Effector CD4-positive, alpha-beta T cell (primary cell): ENCODE measurements at regions not wholly inside any gene's neighbourhood (a gene's known extent, or its start where the extent isn't known, plus 50 kb on each side); places are given as distances from the start of the nearest gene placed in this dataset.

Source experiments
- DNase-seq: peaks from one replicate; pipeline ENCODE4 v3.0.0-alpha.2; 2020

DNA sequence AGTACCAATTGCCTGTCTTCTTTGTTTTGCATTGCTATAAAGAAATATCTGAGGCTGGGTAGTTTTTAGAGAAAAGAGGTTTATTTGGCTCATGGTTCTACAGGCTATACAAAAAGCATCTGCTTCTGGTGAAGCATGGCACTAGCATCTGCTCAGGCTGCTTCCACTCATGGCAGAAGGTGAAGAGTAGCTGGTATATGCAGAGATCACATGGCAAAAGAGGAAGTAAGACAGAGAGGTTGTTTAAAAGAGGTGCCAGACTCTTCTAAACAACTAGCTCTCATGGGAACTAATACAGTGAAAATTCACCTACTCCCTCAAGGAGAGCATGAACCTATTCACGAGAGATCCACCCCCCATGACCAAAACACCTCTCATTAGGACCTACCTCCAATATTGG, 56.7 kb upstream of the GUCA2B start:
- DNase-seq = no peak

DNA sequence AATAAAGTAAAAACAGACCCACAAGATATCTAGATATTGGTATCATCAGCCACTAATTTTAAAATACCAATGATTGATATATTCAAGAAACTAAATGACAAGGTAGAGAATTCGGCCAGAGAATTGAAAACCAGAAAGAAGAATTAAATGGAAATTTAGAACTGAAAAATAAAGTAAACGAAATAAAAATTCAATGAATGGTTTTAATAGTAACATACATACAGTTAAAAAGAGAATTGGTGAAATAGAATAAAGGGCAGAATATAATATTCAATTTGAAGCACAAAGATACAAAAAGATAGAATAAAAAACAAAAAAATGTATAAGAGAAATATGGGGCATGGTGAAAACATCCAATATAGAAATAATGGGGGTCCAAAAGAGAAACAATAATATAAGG, 64.0 kb upstream of the GUCA2B start:
- DNase-seq = no peak

GRCh38 chr1:42086146-42086545, 67.1 kb upstream of the GUCA2B start:
- no peak for DNase-seq

- no peak for DNase-seq
Measured at GRCh38 chr1:42085596-42085995, 67.6 kb upstream of the GUCA2B start.

- DNase-seq = no peak
Measured at GRCh38 chr1:42081475-42081874, 71.7 kb upstream of the GUCA2B start.

DNA sequence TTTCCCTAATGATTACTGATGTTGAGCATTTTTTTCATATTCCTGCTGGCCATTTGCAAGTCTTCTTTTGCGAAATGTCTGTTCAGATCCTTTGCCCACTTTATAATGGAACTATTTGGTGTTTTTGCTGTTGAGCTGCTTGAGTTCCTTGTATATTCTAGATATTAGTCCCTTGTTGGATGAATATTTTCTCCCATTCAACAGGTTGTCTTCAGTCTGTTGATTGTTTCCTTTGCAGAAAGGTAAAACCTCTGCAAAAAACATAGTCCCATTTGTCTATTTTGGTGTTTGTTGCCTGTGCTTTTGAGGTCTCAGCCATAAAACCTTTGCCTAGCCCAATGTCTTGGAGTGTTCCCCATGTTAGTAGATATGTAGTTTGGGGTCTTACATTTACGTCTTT, 78.0 kb upstream of the GUCA2B start:
- DNase-seq = no peak

DNA sequence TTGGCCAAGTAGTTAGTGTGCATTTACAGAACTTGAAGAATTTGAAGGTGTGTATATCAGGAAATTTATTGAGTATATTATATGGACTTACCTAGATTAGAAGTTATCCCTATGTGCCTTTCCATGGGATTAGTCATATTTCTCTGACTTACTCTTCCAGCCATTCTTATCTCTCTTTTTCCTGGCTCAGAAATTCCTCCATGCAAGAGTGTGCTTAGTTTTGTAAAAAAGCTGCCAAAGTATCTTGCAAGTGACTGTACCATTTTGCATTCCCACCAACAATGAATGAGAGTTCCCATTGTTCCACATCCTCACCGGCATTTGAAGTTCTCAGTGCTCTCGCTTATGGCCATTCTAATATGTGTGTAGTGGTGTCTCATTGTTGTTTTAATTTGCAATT, 82.2 kb upstream of the GUCA2B start:
- no peak for DNase-seq

- DNase-seq = no peak
Measured at GRCh38 chr1:42057800-42058199, 95.4 kb upstream of the GUCA2B start.

GRCh38 chr1:42056460-42056859, 96.8 kb upstream of the GUCA2B start:
- no peak for DNase-seq

DNA sequence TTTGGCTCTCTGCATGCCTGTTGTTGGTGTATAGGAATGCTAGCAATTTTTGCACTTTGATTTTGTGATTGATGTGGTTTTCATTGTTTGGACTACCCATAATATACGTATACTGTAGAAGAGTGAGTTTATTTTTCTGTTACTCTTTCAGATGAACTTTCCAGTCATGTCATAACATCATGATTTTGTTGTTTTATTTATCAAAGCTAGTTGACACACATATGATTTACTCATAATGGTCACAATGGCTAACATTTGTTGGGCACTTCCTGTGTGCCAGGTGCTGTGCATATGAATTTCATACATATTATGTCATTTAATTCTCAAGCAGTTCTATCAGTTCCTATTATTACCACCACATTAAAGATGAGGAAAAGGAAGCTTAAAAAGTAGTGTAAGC, 98.1 kb upstream of the GUCA2B start:
- no peak for DNase-seq

DNA sequence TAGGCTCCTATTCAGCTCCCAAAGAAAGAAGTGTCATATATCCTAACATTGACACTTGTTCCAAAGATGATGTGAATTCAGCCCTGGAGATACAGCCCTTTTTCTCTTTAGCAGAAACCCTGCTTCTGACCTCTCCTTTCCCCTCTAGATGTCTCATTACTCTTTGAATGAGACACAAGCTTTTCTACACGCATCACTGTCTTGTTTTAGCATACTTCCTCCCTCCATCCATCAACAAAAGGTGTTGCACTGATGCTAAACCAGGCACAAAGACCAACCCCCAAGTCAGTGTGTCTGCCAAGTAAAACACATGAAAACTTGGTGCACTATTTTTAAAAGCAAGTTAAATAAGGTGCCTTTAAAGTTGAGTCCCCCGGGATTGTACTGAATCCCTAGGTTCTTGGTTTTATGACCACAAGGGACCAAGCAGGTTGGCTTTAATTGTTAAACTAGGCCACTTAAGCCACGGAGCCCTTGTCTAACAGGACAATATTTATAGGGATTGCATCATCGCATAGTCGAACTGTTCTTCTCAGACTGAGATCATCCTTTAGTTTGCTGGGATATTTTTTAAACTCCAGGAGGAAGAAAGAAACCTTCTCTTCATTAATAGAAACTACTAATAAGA, 101.0 kb upstream of the GUCA2B start:
- no peak for DNase-seq

DNA sequence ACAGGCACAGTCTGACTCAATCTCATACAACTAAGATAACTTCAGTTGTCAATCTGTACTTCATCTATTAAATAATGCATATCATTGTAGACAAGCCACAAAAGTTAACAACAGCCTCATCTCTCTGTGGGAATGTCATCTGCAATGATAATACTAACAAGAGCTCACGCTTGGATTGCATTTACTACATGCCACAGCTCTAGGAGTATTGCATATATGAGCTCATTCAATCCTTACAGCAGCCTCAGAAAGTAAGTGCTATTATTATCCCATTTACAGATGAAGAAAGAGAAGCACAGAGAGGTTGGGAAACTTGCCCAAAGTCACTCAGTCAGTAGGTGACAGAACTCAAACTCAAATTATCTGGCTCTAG, 105.7 kb upstream of the GUCA2B start:
- DNase-seq = no peak

DNA sequence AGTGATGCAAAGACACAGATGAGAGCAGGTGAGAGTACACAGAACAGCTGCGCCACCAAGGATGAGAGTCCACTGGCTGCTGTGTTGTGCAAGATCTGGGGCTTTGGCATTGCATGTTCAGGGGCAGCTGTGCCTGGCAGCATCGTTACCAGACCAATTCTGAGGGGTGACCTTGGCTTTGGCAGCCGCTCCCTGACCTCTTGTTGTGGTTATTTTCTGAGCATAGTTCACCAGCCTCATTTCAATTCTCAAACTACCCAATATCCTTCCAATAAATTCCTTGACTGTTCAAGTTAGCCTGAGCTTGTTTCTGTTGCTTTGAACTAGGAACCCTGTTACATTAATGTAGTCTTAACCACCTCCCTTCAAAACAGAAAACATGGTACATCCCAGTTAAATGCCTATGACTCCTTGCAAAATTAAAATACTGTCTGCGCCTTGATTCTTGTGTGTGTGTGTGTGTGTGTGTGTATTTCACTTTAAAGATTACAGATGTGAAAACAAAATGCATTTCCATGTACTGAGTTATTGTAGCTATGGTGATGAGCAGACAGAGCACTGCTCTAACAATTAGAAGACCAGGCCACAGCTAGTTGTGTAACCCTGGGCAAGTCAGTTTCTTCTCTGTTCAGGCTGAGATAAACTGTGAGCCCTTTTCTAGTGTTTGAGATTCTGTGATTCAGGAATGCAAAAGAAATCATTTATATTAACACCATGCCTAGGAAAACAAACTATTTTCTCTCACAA, 106.3 kb upstream of the GUCA2B start:
- DNase-seq = no peak

DNA sequence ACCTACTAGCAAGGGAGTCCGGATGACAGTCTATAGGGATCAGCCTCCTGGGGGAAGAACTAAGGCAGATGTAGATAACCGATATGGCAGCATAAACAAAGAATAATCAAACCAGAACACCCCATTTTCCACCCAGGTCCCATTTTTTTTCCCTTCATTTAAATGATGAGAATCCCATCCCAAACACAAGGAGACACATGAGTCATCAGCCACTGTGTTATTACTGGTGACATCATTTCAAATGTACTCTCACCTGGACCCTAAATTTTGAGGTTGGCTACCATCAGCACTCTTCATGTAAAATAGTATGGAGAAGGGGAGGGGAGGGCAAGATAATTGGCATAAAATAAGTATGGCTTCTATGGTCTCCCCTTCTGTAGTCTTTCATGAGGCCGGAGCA, 108.9 kb upstream of the GUCA2B start:
- no peak for DNase-seq

DNA sequence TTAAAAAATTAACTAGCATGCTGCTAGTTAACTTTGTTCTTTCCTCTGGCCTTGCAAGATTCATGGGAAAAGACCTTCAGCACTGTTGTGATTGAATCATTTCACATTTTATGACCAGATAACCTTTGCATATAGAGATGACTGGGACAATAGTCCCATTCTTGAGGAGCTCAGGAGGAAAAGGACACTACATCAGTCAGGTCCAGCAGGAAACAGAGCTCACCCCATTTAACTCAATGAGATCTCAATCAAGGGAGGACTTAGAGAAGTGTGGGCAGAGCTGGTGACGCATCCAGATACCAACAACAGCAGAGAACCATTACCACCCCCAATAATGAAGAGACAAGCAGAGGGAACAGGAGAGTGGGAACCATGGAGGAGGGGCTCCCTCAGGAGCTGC, 109.4 kb upstream of the GUCA2B start:
- no peak for DNase-seq

- DNase-seq = no peak
Measured at GRCh38 chr1:42043182-42043581, 110.0 kb upstream of the GUCA2B start.

GRCh38 chr1:42041031-42041430, 112.2 kb upstream of the GUCA2B start:
- DNase-seq = no peak

DNA sequence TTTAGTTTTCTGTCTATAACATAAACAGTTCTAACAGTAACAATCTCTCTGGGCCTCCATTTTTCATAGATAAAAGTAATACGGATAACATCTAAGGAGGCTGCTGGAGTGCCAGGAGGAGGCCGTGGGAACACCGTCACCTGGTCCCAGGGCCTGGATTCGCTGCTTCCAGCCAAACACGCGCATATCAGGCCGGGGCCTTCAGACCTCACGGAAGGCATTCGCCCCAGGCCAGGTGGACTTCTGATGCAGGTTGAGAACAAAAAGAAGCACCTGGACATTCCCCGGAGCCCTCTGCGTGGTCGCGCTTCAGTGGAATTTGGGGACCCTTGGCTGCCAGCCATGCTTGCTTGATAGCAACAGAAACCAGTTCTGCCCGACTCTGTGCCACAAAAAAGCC, 113.1 kb upstream of the GUCA2B start:
- DNase-seq = no peak

- DNase-seq = no peak
Measured at GRCh38 chr1:42038261-42038660, 114.9 kb upstream of the GUCA2B start.

DNA sequence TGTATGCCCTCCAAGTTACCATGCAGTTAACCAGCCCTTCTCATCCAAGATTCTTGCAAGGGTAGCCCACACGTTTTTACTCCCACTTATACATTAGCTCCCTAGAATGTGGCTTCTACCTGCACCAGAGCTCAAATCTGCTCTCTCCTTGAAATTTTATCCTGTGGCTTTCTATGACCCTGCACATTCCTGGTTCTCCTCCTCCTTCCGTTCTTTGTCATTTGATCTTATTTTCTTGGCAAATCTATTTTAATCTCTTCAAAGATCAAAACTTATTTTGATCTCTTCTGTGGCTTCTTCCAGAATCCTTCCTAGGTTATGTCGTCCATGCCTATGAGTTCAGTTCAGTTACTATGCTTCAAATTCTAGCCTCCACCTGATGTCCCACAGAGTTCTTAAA, 115.6 kb upstream of the GUCA2B start:
- DNase-seq = no peak

GRCh38 chr1:42037161-42037560, 116.0 kb upstream of the GUCA2B start:
- no peak for DNase-seq

DNA sequence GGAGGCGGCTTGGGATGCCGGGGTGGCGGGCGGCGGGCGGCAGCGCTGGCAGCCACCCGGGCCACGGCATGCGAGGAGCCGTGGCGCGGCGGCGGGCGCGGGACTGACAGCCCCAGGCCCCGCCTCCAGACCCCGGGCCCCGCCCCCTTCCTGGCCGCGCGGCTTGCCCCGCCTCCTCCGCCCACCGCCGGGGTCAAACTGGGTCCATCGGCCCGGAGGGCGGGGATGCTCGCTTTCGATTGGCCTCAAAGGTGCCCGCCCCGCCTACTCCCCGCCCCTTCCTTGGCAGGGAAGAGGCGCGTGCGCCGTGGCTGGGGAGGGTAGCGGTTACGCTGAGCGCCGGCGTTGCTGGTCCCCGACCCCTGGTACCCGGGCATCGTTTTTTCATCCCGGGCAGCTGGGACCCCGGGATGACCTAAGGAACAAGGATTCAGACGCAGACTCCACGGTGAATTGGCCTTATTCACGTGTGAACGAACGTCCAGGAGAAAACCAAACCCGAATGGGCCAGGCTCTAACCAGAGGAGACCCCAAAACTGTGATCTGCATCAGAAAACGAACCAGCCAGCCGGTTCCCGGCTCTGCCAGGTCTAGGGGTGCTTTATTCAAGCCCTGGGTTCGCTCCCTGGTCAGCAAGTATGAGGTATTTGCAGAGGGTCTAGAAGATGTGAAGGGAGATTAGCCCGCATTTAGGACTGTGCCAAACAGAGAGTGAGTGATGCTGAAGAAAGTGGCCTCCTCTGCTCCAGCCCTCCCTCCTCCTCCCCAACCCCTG, 117.2 kb upstream of the GUCA2B start:
- DNase-seq = peak; percentile 94

DNA sequence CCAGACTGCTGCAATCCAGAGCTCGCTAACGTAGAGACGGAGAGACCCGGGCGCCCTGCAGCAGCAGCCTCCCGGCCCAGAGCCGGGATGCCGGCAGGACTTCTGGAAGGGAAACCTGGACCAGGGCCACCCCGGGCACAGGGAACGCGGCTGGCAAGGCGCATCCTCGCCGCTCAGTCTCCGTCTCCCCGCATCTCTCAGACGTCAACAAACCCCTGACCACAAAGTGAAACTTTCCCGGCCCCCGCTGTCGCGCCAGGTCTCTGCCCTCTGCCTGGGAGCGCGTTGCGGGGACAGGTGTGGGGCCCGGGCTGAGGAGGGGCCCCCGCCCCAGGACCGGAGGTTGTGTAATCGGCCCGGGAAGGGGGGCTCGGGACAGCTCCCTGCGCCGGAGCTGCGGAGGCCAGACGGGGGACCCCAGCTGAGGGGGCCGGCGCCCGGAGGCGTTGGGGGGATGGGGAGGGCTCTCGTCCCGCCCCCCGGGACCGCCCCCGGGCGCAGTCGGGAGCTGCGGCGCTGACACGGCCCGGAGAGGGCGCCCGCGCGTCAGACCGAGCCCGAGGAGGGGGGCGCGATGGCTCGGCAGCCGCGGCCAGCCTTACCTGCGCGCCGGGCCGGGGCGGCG, 116.6 kb upstream of the HIVEP3 start:
- DNase-seq = no peak

- no peak for DNase-seq
Measured at GRCh38 chr1:42034426-42034825, 115.7 kb upstream of the HIVEP3 start.
